Brain microvascular endothelial cell (primary cell): ENCODE measurements at regions not wholly inside any gene's neighbourhood (a gene's known extent, or its start where the extent isn't known, plus 50 kb on each side); places are given as distances from the start of the nearest gene placed in this dataset.
"Not testable (repeated sequence)": the region's sequence is repeated elsewhere in the genome, so short reads cannot be mapped to it uniquely, and the experiment has no call there.

Experiments
- DNase-seq: peaks from one replicate; pipeline ENCODE4 v3.0.0-alpha.2; 2020
- H3K27ac ChIP-seq: fragments of 250-450 bp; sonication (Bioruptor Pico); 2 replicates; pipeline ENCODE4 v1.5.1; 2020; ENCODE audit warnings: mild to moderate bottlenecking, moderate library complexity
- H3K27me3 ChIP-seq: fragments of 250-450 bp; sonication (Bioruptor Pico); replicated peaks from 2 replicates; pipeline ENCODE4 v1.5.1; 2020; ENCODE audit warnings: mild to moderate bottlenecking
- H3K36me3 ChIP-seq: fragments of 250-450 bp; sonication (Bioruptor Pico); replicated peaks from 2 replicates; pipeline ENCODE4 v1.5.1; 2020; ENCODE audit warnings: mild to moderate bottlenecking
- H3K4me3 ChIP-seq: 2 replicates; pipeline ENCODE4 v1.5.1; 2011; ENCODE audit warnings: low read depth, mild to moderate bottlenecking, control low read depth, low read length, moderate library complexity
- in situ Hi-C: cut with HindIII; loops from 2 replicates; pipeline ENCODE4 v1.10.0; 2017; ENCODE audit warnings: low sequenced_read_pairs, low pct_ligation_motif_present
- TF ChIP-seq, protein P1 (sequence below): IDR thresholded peaks from 2 replicates; pipeline ENCODE4 v1.5.1; 2011; ENCODE audit warnings: low read depth, mild to moderate bottlenecking, moderate library complexity, low read length, control low read depth, inconsistent platforms; ENCODE audit errors: missing control alignments

GRCh38 chr15:24269923-24270322 lies 405.7 kb upstream of the NPAP1 start:
- in situ Hi-C loops, result no loop called here
- TF ChIP-seq, protein P1, sequence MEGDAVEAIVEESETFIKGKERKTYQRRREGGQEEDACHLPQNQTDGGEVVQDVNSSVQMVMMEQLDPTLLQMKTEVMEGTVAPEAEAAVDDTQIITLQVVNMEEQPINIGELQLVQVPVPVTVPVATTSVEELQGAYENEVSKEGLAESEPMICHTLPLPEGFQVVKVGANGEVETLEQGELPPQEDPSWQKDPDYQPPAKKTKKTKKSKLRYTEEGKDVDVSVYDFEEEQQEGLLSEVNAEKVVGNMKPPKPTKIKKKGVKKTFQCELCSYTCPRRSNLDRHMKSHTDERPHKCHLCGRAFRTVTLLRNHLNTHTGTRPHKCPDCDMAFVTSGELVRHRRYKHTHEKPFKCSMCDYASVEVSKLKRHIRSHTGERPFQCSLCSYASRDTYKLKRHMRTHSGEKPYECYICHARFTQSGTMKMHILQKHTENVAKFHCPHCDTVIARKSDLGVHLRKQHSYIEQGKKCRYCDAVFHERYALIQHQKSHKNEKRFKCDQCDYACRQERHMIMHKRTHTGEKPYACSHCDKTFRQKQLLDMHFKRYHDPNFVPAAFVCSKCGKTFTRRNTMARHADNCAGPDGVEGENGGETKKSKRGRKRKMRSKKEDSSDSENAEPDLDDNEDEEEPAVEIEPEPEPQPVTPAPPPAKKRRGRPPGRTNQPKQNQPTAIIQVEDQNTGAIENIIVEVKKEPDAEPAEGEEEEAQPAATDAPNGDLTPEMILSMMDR, result no peak

DNA sequence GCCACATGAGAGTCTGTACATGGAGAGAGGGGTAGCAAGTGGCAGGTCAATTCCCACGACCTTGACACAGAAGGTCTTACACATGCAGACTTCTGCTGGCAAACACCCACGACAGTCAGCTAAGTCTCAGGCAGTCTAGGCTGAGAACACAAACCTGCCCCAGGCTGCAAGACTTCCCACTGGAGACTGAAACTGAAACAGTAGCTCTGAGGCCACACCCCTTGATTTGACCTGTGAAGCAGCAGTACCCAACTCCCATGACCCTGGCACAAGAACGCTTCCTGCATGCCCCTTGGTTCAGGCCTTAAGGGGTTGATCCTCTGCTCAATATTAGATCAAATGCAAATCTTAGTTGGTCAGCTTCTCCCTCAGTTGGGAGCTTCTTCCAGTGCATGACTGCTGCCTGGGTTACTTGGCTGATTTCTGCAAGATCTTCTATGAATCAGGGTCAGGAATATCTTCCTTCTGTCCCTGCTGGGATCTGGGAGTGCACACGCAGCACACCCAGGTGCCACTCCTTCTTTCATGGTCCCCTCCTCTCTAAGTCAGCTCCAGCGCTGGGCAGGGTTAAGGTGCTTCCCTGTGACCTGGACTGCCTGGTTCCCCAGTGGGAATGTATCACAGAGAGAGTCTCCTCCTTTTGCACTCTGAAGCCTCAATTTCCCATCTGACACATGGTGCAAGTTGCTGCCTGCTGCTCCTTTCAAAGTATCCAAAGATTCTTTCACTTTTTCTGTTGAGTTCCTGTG lies 403.9 kb upstream of the NPAP1 start:
- H3K27ac ChIP-seq, in situ Hi-C loops, DNase-seq: not testable (repeated sequence)

More at GRCh38 chr15:24269923-24270322, 405.7 kb upstream of the NPAP1 start:
- H3K27me3 ChIP-seq, result no peaks in the 10 kb centered on the region
- no peak for DNase-seq
- no peaks in the 10 kb centered on the region for H3K36me3 ChIP-seq
- H3K4me3 ChIP-seq, result no peak overlapping the region
- no peak overlapping the region for H3K27ac ChIP-seq

GRCh38 chr15:24292837-24293236 lies 382.7 kb upstream of the NPAP1 start:
- TF ChIP-seq, protein P1, result no peak
- no peaks in the 10 kb centered on the region for H3K27me3 ChIP-seq
- no peaks in the 10 kb centered on the region for H3K36me3 ChIP-seq
- in situ Hi-C loops, result no loop called here
- no peak overlapping the region for H3K4me3 ChIP-seq
- no peak for DNase-seq
- no peak overlapping the region for H3K27ac ChIP-seq

More for the DNA sequence above, 403.9 kb upstream of the NPAP1 start:
- not testable (repeated sequence) for H3K4me3 ChIP-seq, H3K27me3 ChIP-seq, H3K36me3 ChIP-seq

DNA sequence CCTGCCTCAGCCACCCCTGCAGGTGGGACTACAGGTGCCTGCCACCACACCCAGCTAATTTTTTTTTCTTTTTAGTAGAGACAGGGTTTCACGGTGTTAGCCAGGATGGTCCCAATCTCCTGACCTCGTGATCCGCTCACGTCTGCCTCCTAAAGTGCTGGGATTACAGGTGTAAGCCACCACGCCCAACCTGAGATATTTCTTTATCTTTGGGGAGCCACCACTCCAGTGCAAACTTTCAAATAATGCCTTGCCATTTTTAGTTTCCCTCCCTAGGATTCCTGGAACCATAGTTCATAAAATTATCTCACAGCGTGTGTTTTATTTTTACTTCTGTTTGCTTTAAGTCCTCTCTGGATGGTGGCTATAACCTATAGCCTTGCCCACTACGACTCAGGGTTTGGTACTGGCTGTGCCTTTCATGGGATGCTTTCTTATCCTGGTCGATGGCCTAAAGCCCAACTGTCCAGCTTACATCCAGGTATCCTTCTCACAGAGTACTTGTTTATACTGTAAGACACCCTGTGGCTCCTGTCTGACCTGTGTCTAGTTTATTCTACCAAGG lies 374.7 kb upstream of the NPAP1 start:
- in situ Hi-C loops, H3K27ac ChIP-seq, H3K4me3 ChIP-seq, H3K36me3 ChIP-seq, H3K27me3 ChIP-seq, DNase-seq: not testable (repeated sequence)

- H3K27me3 ChIP-seq, H3K4me3 ChIP-seq, in situ Hi-C loops, DNase-seq, H3K36me3 ChIP-seq, H3K27ac ChIP-seq: not testable (repeated sequence)
These were observed 373.6 kb upstream of the NPAP1 start for GRCh38 chr15:24301999-24302398.

GRCh38 chr15:24304747-24305146 lies 370.8 kb upstream of the NPAP1 start:
- H3K27ac ChIP-seq, H3K4me3 ChIP-seq, in situ Hi-C loops, H3K36me3 ChIP-seq, DNase-seq, H3K27me3 ChIP-seq: not testable (repeated sequence)

DNA sequence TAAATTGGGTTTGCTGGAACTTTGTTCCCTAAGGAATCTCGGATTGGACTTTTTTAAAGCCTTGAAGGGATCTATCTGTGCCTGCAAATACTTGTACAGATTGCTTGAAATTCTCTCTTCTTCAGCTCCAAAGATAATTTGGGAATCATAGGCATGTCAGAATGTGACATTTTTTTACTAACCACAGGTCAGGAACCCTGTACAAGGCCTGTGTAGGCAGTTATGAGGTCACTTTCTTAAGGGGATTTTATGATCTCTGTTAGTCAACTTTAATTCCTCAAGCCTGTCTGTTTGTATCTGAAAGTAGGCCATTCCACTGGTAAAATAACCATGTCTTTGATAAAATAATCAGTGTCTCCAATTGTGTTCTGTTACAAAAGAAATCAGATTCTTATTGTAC lies 369.9 kb upstream of the NPAP1 start:
- DNase-seq, H3K4me3 ChIP-seq, H3K27ac ChIP-seq, in situ Hi-C loops, H3K36me3 ChIP-seq, H3K27me3 ChIP-seq: not testable (repeated sequence)

DNA sequence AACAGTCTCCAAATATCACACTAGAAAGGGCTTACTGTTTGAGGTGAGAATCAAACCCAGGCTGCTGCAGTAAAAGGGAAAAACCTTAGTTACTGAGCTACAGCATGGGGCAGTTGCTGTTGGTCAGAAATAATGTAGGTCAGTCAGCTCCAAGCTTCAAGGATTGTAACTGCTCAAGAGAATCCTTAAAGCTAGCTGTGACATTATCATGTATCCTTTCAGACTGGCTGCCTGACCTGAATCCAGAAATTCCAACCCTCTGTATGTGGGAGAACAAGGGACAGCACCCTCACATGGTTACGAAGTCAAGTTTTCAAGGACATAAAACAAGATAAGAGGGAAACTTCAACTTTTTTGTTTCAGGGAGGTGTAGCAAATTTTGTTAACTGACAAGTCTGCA lies 365.9 kb upstream of the NPAP1 start:
- H3K27me3 ChIP-seq, H3K4me3 ChIP-seq, in situ Hi-C loops, H3K36me3 ChIP-seq, DNase-seq, H3K27ac ChIP-seq: not testable (repeated sequence)

GRCh38 chr15:24311692-24312091 lies 363.9 kb upstream of the NPAP1 start:
- in situ Hi-C loops, H3K27me3 ChIP-seq, H3K4me3 ChIP-seq: not testable (repeated sequence)

GRCh38 chr15:24316326-24316725 lies 359.2 kb upstream of the NPAP1 start:
- H3K36me3 ChIP-seq, result not testable (repeated sequence)

More at GRCh38 chr15:24311692-24312091, 363.9 kb upstream of the NPAP1 start:
- H3K36me3 ChIP-seq, DNase-seq, H3K27ac ChIP-seq: not testable (repeated sequence)

More at GRCh38 chr15:24316326-24316725, 359.2 kb upstream of the NPAP1 start:
- H3K27ac ChIP-seq, H3K27me3 ChIP-seq, DNase-seq, in situ Hi-C loops, H3K4me3 ChIP-seq: not testable (repeated sequence)
